ENCODE measurements at regions not wholly inside any gene's neighbourhood (a gene's known extent, or its start where the extent isn't known, plus 50 kb on each side); places are given as distances from the start of the nearest gene placed in this dataset.

- no peak overlapping the region for H3K27ac ChIP-seq
These were observed 195.9 kb upstream of the PLEKHG7 start for GRCh38 chr12:92506891-92507290.

GRCh38 chr12:92506460-92506859 lies 196.3 kb upstream of the PLEKHG7 start:
- no peak overlapping the region for H3K27ac ChIP-seq
- TF ChIP-seq CTCF (conservative IDR thresholded peaks at IDR 0.05) (no peak), ZFX (IDR thresholded peaks at IDR 0.05) (no peak)

More at GRCh38 chr12:92506891-92507290, 195.9 kb upstream of the PLEKHG7 start:
- TF ChIP-seq ZFX (IDR thresholded peaks at IDR 0.05) (no peak), CTCF (conservative IDR thresholded peaks at IDR 0.05) (no peak)

GRCh38 chr12:92505254-92506231 lies 197.2 kb upstream of the PLEKHG7 start:
- H3K27ac ChIP-seq: no peak overlapping the region
- TF ChIP-seq CTCF (conservative IDR thresholded peaks at IDR 0.05) (no peak), ZFX (IDR thresholded peaks at IDR 0.05) (no peak)

GRCh38 chr12:92504594-92504981 lies 198.2 kb upstream of the PLEKHG7 start:
- H3K27ac ChIP-seq: no peak overlapping the region

GRCh38 chr12:92503971-92504593 lies 198.7 kb upstream of the PLEKHG7 start:
- TF ChIP-seq ZFX (IDR thresholded peaks at IDR 0.05) (no peak), CTCF (conservative IDR thresholded peaks at IDR 0.05) (no peak)
- H3K27ac ChIP-seq: no peak overlapping the region

More at GRCh38 chr12:92504594-92504981, 198.2 kb upstream of the PLEKHG7 start:
- TF ChIP-seq CTCF (conservative IDR thresholded peaks at IDR 0.05) (no peak), ZFX (IDR thresholded peaks at IDR 0.05) (no peak)

- no peak for TF ChIP-seq ZFX (IDR thresholded peaks at IDR 0.05)
- TF ChIP-seq CTCF (conservative IDR thresholded peaks at IDR 0.05): no peak
- H3K27ac ChIP-seq: no peak overlapping the region
These were observed 199.5 kb upstream of the PLEKHG7 start for GRCh38 chr12:92503029-92503931.
